HL-60 (cell line): ENCODE measurements at regions not wholly inside any gene's neighbourhood (a gene's known extent, or its start where the extent isn't known, plus 50 kb on each side); places are given as distances from the start of the nearest gene placed in this dataset.

Experiments
- DNase-seq, 2 experiments: peaks; one replicate each; pipeline ENCODE4 v3.0.0-alpha.2; 2010 to 2020; ENCODE audit warnings: low read depth in 1 of 2, low spot score in 1 of 2
- H3K27ac ChIP-seq: fragments of 250-450 bp; sonication (Bioruptor Pico); replicated peaks from 2 replicates; pipeline ENCODE4 v1.5.1; 2020; ENCODE audit warnings: mild to moderate bottlenecking, moderate library complexity
- H3K27me3 ChIP-seq: fragments of 250-450 bp; sonication (Bioruptor Pico); 2 replicates; pipeline ENCODE4 v1.5.1; 2021; ENCODE audit warnings: mild to moderate bottlenecking, moderate library complexity; ENCODE audit not compliant: insufficient read depth, poor library complexity, severe bottlenecking
- H3K4me3 ChIP-seq: replicated peaks from 2 replicates; pipeline ENCODE4 v1.5.1; 2011; ENCODE audit warnings: mild to moderate bottlenecking, control low read depth, low read length; ENCODE audit not compliant: insufficient read depth
- GABPA ChIP-seq: IDR thresholded peaks from 2 replicates; pipeline ENCODE4 v1.6.1; 2012; ENCODE audit warnings: low read depth
- POLR2AphosphoS5 ChIP-seq: IDR thresholded peaks from 2 replicates; pipeline ENCODE4 v1.6.1; 2012; ENCODE audit warnings: low read depth
- SPI1 ChIP-seq: IDR thresholded peaks from 2 replicates; pipeline ENCODE4 v1.6.1; 2012; ENCODE audit warnings: low read depth, mild to moderate bottlenecking, borderline replicate concordance
- TF ChIP-seq, protein P1 (sequence below): IDR thresholded peaks from 2 replicates; pipeline ENCODE4 v1.6.1; 2012; ENCODE audit warnings: low read depth; ENCODE audit not compliant: insufficient replicate concordance
- TF ChIP-seq, protein P2 (sequence below): IDR thresholded peaks from one replicate; pipeline ENCODE4 v1.5.1; 2011; ENCODE audit warnings: low read length, control low read depth, inconsistent platforms; ENCODE audit not compliant: insufficient read depth

DNA sequence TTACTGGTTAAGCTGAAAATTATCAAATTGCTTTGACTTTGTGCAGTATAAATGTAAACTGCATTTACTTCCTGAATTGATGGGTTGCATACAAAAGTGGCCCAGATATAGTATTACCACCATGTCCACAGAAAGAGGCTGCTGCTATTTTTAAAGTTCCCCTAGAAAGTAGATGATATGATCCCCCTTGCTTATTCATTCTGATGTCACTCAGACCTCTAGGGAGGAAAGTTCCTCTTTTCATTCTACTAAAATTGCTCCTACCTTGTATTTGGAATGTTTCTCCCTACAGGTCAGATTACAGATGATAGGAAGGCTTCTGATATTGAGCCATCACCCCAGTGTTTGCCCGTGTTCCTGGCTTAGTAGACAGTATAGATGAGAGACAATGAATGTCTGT lies 247.6 kb upstream of the TNP1 start:
- no peaks in the 10 kb centered on the region for H3K27me3 ChIP-seq
- no peak overlapping the region for H3K27ac ChIP-seq
- H3K4me3 ChIP-seq, result no peak overlapping the region
- DNase-seq, result no peak
- no peak for TF ChIP-seq SPI1
- TF ChIP-seq, protein P1, sequence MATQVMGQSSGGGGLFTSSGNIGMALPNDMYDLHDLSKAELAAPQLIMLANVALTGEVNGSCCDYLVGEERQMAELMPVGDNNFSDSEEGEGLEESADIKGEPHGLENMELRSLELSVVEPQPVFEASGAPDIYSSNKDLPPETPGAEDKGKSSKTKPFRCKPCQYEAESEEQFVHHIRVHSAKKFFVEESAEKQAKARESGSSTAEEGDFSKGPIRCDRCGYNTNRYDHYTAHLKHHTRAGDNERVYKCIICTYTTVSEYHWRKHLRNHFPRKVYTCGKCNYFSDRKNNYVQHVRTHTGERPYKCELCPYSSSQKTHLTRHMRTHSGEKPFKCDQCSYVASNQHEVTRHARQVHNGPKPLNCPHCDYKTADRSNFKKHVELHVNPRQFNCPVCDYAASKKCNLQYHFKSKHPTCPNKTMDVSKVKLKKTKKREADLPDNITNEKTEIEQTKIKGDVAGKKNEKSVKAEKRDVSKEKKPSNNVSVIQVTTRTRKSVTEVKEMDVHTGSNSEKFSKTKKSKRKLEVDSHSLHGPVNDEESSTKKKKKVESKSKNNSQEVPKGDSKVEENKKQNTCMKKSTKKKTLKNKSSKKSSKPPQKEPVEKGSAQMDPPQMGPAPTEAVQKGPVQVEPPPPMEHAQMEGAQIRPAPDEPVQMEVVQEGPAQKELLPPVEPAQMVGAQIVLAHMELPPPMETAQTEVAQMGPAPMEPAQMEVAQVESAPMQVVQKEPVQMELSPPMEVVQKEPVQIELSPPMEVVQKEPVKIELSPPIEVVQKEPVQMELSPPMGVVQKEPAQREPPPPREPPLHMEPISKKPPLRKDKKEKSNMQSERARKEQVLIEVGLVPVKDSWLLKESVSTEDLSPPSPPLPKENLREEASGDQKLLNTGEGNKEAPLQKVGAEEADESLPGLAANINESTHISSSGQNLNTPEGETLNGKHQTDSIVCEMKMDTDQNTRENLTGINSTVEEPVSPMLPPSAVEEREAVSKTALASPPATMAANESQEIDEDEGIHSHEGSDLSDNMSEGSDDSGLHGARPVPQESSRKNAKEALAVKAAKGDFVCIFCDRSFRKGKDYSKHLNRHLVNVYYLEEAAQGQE, result no peak
- TF ChIP-seq POLR2AphosphoS5, result no peak
- TF ChIP-seq, protein P2, sequence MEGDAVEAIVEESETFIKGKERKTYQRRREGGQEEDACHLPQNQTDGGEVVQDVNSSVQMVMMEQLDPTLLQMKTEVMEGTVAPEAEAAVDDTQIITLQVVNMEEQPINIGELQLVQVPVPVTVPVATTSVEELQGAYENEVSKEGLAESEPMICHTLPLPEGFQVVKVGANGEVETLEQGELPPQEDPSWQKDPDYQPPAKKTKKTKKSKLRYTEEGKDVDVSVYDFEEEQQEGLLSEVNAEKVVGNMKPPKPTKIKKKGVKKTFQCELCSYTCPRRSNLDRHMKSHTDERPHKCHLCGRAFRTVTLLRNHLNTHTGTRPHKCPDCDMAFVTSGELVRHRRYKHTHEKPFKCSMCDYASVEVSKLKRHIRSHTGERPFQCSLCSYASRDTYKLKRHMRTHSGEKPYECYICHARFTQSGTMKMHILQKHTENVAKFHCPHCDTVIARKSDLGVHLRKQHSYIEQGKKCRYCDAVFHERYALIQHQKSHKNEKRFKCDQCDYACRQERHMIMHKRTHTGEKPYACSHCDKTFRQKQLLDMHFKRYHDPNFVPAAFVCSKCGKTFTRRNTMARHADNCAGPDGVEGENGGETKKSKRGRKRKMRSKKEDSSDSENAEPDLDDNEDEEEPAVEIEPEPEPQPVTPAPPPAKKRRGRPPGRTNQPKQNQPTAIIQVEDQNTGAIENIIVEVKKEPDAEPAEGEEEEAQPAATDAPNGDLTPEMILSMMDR, result no peak
- no peak for TF ChIP-seq GABPA

GRCh38 chr2:217106650-217107014 lies 246.8 kb upstream of the TNP1 start:
- no peak overlapping the region for H3K4me3 ChIP-seq
- DNase-seq, result no peak
- no peak overlapping the region for H3K27ac ChIP-seq
- TF ChIP-seq SPI1 (no peak), GABPA (no peak), POLR2AphosphoS5 (no peak)
- TF ChIP-seq, protein P1, result no peak
- TF ChIP-seq, protein P2, result no peak
- H3K27me3 ChIP-seq, result no peaks in the 10 kb centered on the region

DNA sequence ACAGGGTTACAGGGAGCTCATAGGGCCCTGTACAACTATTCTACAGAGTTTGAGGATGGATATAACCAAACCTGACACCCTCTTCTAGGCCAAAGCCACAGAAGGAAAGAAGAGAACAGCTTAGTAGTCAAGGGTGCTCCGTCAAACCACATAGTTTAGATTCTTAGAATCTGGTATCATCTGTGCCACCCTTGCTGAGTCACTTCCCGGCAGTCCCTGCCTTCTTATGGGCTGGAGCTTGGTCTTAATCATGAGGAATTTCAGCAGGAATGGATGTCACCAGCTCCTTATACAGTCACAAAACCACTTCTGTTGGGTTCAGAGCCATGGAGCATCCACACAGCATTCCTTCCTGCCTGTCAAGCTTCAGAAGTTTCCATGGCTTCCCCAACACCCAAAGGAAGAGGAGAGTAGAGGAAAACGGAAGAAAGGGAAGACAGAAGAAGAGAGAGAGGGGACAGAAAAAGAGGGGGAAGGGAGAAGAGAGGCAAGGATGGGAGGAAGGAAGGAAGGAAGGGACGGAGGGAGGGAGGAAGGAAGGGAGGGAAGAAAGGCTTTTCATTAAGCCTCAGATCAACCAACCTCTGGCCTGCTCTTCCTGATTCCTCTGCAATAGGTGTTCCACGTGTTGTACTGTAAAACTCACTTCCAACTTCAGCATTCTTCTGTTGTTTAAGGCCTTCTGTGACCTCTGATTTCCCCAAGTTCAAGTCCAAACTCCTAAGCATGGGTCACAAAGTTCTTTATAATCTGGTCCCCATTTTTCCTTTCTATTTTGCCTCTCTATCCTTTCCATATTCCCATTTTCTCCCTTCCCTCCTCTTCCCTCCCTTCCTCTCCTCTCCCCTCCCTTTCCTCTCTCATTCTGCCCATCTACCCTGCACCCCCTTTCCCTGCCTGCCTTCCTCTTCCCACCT lies 246.1 kb upstream of the TNP1 start:
- no peak for DNase-seq
- TF ChIP-seq, protein P1, result no peak
- no peak for TF ChIP-seq GABPA
- TF ChIP-seq, protein P2, result no peak
- no peak for TF ChIP-seq SPI1
- no peak for TF ChIP-seq POLR2AphosphoS5
- Histone ChIP-seq H3K27me3 (no peaks in the 10 kb centered on the region), H3K27ac (no peak overlapping the region), H3K4me3 (no peak overlapping the region)
